ENCODE measurements at regions not wholly inside any gene's neighbourhood (a gene's known extent, or its start where the extent isn't known, plus 50 kb on each side); places are given as distances from the start of the nearest gene placed in this dataset.
"Not testable (repeated sequence)": the region's sequence is repeated elsewhere in the genome, so short reads cannot be mapped to it uniquely, and the experiment has no call there.

DNA sequence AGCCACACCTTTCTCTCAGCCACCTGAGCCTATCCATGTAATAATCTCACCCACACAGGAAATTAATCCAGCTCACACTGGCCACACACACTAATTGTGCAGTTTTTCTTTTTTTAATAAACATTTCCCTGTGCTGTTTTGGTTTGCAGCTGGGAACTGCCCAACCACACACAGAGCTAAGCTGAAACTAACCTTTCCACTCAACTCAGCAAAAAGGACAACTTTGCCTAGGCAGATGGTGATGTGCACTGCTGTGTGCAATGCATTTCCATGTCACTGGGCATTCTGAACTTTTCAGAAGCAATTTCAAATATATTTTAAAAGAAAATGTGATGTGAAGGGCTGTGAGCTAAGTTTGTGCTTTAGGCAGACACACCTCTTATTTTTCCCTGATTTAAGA is 70.0 kb upstream of the TLL1 start:
- Mint-ChIP-seq H3K27ac (no peak overlapping the region), H3K4me3 (no peak overlapping the region), H3K36me3 (ENCODE audit: low read depth) (no peaks in the 10 kb centered on the region), H3K4me1 (ENCODE audit: low read depth) (no peaks in the 10 kb centered on the region), H3K27me3 (ENCODE audit: low read depth) (no peaks in the 10 kb centered on the region), H3K9me3 (no peaks in the 10 kb centered on the region)

DNA sequence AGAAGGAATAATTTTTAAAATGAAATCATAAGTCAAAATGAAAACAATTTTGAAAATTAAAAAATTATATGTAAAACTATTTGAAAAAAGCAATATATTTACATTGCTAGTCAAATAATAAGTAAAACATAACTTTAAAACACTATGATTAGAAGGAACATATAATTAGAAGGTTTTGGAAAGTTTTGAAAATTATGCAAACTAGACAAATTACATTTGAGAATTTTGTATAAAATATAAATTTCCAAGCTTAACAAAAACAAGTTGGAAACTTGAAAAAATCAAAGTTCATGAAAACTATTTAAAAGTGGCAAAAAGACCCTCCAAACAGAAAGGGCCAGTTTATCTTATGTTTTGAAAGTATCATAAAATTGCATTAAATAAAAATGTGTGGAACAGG is 67.6 kb upstream of the TLL1 start:
- H3K4me3 Mint-ChIP-seq: no peak overlapping the region
- no peaks in the 10 kb centered on the region for H3K4me1 Mint-ChIP-seq (ENCODE audit: low read depth)
- H3K27ac Mint-ChIP-seq: no peak overlapping the region
- H3K9me3 Mint-ChIP-seq: no peaks in the 10 kb centered on the region
- no peaks in the 10 kb centered on the region for H3K36me3 Mint-ChIP-seq (ENCODE audit: low read depth)
- no peaks in the 10 kb centered on the region for H3K27me3 Mint-ChIP-seq (ENCODE audit: low read depth)

- Mint-ChIP-seq H3K27ac (no peak overlapping the region), H3K4me1 (ENCODE audit: low read depth) (no peaks in the 10 kb centered on the region), H3K36me3 (ENCODE audit: low read depth) (no peaks in the 10 kb centered on the region), H3K27me3 (ENCODE audit: low read depth) (no peaks in the 10 kb centered on the region), H3K9me3 (no peaks in the 10 kb centered on the region), H3K4me3 (no peak overlapping the region)
Observed at GRCh38 chr4:165806613-165807012, 66.4 kb upstream of the TLL1 start.

DNA sequence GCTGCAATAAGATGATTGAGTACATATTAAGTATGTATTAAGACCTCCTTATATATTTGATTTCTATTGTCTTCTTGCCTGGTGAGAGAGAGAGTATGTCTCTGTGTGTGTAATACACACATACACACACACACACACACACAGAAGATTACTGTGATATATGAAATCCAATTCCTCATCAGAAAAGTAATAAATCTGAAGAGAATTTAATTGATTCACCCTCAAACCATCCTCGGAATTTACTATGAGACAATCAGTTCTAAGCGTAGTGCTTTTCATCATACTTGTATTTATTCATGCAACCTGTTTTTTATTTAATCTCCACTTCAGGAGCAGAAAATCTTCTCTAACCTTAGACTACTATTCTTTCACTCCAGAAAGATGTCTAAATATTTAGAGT is 62.3 kb upstream of the TLL1 start:
- no peak overlapping the region for H3K27ac Mint-ChIP-seq
- no peaks in the 10 kb centered on the region for H3K4me1 Mint-ChIP-seq (ENCODE audit: low read depth)
- no peaks in the 10 kb centered on the region for H3K36me3 Mint-ChIP-seq (ENCODE audit: low read depth)
- H3K27me3 Mint-ChIP-seq (ENCODE audit: low read depth): no peaks in the 10 kb centered on the region
- no peaks in the 10 kb centered on the region for H3K9me3 Mint-ChIP-seq
- H3K4me3 Mint-ChIP-seq: no peak overlapping the region

- H3K4me3 Mint-ChIP-seq: no peak overlapping the region
- H3K4me1 Mint-ChIP-seq (ENCODE audit: low read depth): no peaks in the 10 kb centered on the region
- no peaks in the 10 kb centered on the region for H3K27me3 Mint-ChIP-seq (ENCODE audit: low read depth)
- H3K9me3 Mint-ChIP-seq: peaks cover 5% of the 10 kb centered on the region
- no peaks in the 10 kb centered on the region for H3K36me3 Mint-ChIP-seq (ENCODE audit: low read depth)
- H3K27ac Mint-ChIP-seq: no peak overlapping the region
Observed at GRCh38 chr4:165813606-165814005, 59.4 kb upstream of the TLL1 start.

GRCh38 chr4:165814256-165815020 is 58.6 kb upstream of the TLL1 start:
- no peak overlapping the region for H3K27ac Mint-ChIP-seq
- no peaks in the 10 kb centered on the region for H3K27me3 Mint-ChIP-seq (ENCODE audit: low read depth)
- H3K9me3 Mint-ChIP-seq: peaks cover 5% of the 10 kb centered on the region
- no peak overlapping the region for H3K4me3 Mint-ChIP-seq
- H3K36me3 Mint-ChIP-seq (ENCODE audit: low read depth): no peaks in the 10 kb centered on the region
- H3K4me1 Mint-ChIP-seq (ENCODE audit: low read depth): no peaks in the 10 kb centered on the region

- H3K4me3 Mint-ChIP-seq; H3K27ac Mint-ChIP-seq; H3K9me3 Mint-ChIP-seq; H3K27me3 Mint-ChIP-seq (ENCODE audit: low read depth); H3K36me3 Mint-ChIP-seq (ENCODE audit: low read depth); H3K4me1 Mint-ChIP-seq (ENCODE audit: low read depth): not testable (repeated sequence)
Observed at GRCh38 chr4:165819126-165819525, 53.9 kb upstream of the TLL1 start.
